GM23338 (cell line): ENCODE measurements at regions not wholly inside any gene's neighbourhood (a gene's known extent, or its start where the extent isn't known, plus 50 kb on each side); places are given as distances from the start of the nearest gene placed in this dataset.

ENCODE experiments used
- ATAC-seq: fragments of 200-7000 bp; cut with Tn5 transposase; 3 replicates; pipeline ENCODE4 v1.9.1; 2020
- DNase-seq: peaks from one replicate; pipeline ENCODE4 v3.0.0-alpha.2; 2015; ENCODE audit warnings: low spot score
- H2AFZ ChIP-seq: fragments of 200-600 bp; sonication (generic); 2 replicates; pipeline ENCODE4 v1.8.0; 2016; ENCODE audit warnings: antibody characterized with exemption, mild to moderate bottlenecking, moderate library complexity
- H3F3A ChIP-seq: fragments of 200-600 bp; sonication (generic); replicated peaks from 2 replicates; pipeline ENCODE4 v1.8.0; 2017; ENCODE audit warnings: antibody characterized with exemption, mixed run types, low read depth
- H3K27ac ChIP-seq: fragments of 200-600 bp; sonication (generic); 2 replicates; pipeline ENCODE4 v1.6.1; 2016; ENCODE audit warnings: low read depth
- H3K27me3 ChIP-seq: fragments of 200-600 bp; sonication (generic); 2 replicates; pipeline ENCODE4 v1.8.0; 2016; ENCODE audit warnings: mild to moderate bottlenecking, mixed run types, moderate library complexity; ENCODE audit not compliant: insufficient read depth
- H3K36me3 ChIP-seq: fragments of 200-600 bp; sonication (generic); 2 replicates; pipeline ENCODE4 v1.8.0; 2016; ENCODE audit warnings: mild to moderate bottlenecking; ENCODE audit not compliant: insufficient read depth
- H3K4me1 ChIP-seq: fragments of 200-600 bp; sonication (generic); 2 replicates; pipeline ENCODE4 v1.8.0; 2016; ENCODE audit warnings: mild to moderate bottlenecking, moderate library complexity; ENCODE audit not compliant: insufficient read depth
- H3K4me2 ChIP-seq: fragments of 200-600 bp; sonication (generic); 2 replicates; pipeline ENCODE4 v1.7.1; 2017; ENCODE audit warnings: mixed run types
- H3K4me3 ChIP-seq: fragments of 200-600 bp; sonication (generic); 2 replicates; pipeline ENCODE4 v1.6.1; 2016; ENCODE audit warnings: mixed run types
- H3K79me2 ChIP-seq: fragments of 200-600 bp; sonication (generic); replicated peaks from 2 replicates; pipeline ENCODE4 v1.8.0; 2017; ENCODE audit warnings: mild to moderate bottlenecking; ENCODE audit not compliant: insufficient read depth
- H3K9me2 ChIP-seq: fragments of 200-600 bp; sonication (generic); 2 replicates; pipeline ENCODE4 v1.8.0; 2017; ENCODE audit not compliant: insufficient read depth
- H4K20me1 ChIP-seq: fragments of 200-600 bp; sonication (generic); replicated peaks from 2 replicates; pipeline ENCODE4 v1.8.0; 2017; ENCODE audit warnings: mild to moderate bottlenecking; ENCODE audit not compliant: insufficient read depth
- H3K27ac Mint-ChIP-seq: 2 replicates; pipeline ENCODE4 v1.8.0; 2020; ENCODE audit warnings: inconsistent platforms, mild to moderate bottlenecking, moderate library complexity, mixed read lengths
- H3K27me3 Mint-ChIP-seq: 3 replicates; pipeline ENCODE4 v1.8.0; 2022; ENCODE audit warnings: low read depth, mild to moderate bottlenecking, moderate library complexity, mixed read lengths, inconsistent platforms; ENCODE audit not compliant: insufficient read depth, poor library complexity
- H3K36me3 Mint-ChIP-seq: 3 replicates; pipeline ENCODE4 v1.8.0; 2021; ENCODE audit warnings: low read depth, mild to moderate bottlenecking, inconsistent platforms, moderate library complexity, mixed read lengths
- H3K4me1 Mint-ChIP-seq: 3 replicates; pipeline ENCODE4 v1.8.0; 2020; ENCODE audit warnings: mild to moderate bottlenecking, inconsistent platforms, mixed read lengths
- H3K4me3 Mint-ChIP-seq: 3 replicates; pipeline ENCODE4 v1.8.0; 2021; ENCODE audit warnings: moderate library complexity, mild to moderate bottlenecking, inconsistent platforms, mixed read lengths
- H3K9me3 Mint-ChIP-seq: 3 replicates; pipeline ENCODE4 v1.8.0; 2020; ENCODE audit warnings: moderate library complexity, mild to moderate bottlenecking, inconsistent platforms, mixed read lengths
- CREB1 ChIP-seq: fragments of 250-450 bp; sonication (Bioruptor Pico); IDR thresholded peaks from 2 replicates; pipeline ENCODE4 v1.5.0; 2020; ENCODE audit warnings: low read depth, mild to moderate bottlenecking, moderate library complexity
- CTCF ChIP-seq, 2 experiments: fragments of 200-600 bp in 1 of 2; sonication (generic) in 1 of 2; conservative IDR thresholded peaks; 2 replicates each; pipeline versions ENCODE4 v1.5.1 to v1.6.1; 2016 to 2017; ENCODE audit warnings: antibody characterized with exemption in 2 of 2, low read depth in 2 of 2, mild to moderate bottlenecking in 2 of 2, moderate library complexity in 1 of 2
- ETS1 ChIP-seq: IDR thresholded peaks from 2 replicates; pipeline ENCODE4 v1.6.1; 2016; ENCODE audit warnings: antibody characterized with exemption
- EZH2 ChIP-seq: fragments of 200-600 bp; sonication (generic); IDR thresholded peaks from one replicate; pipeline ENCODE4 v1.8.0; 2017; ENCODE audit warnings: antibody characterized with exemption, mild to moderate bottlenecking, low read depth; ENCODE audit not compliant: unreplicated experiment
- EZH2phosphoT487 ChIP-seq: fragments of 200-600 bp; sonication (generic); IDR thresholded peaks from one replicate; pipeline ENCODE4 v1.8.1; 2018; ENCODE audit warnings: antibody characterized with exemption; ENCODE audit not compliant: unreplicated experiment
- JUNB ChIP-seq: IDR thresholded peaks from one replicate; pipeline ENCODE4 v1.6.1; 2016; ENCODE audit warnings: antibody characterized with exemption; ENCODE audit not compliant: unreplicated experiment
- NANOG ChIP-seq: IDR thresholded peaks from 2 replicates; pipeline ENCODE4 v1.6.1; 2016; ENCODE audit warnings: antibody characterized with exemption, borderline replicate concordance
- POLR2AphosphoS5 ChIP-seq: IDR thresholded peaks from 2 replicates; pipeline ENCODE4 v1.6.1; 2016; ENCODE audit warnings: antibody characterized with exemption, low read depth
- REST ChIP-seq: IDR thresholded peaks from one replicate; pipeline ENCODE4 v1.6.1; 2018; ENCODE audit warnings: antibody characterized with exemption; ENCODE audit not compliant: unreplicated experiment
- STAT1 ChIP-seq: IDR thresholded peaks from one replicate; pipeline ENCODE4 v1.6.1; 2016; ENCODE audit warnings: antibody characterized with exemption; ENCODE audit not compliant: unreplicated experiment
- ZNF114 ChIP-seq: fragments of 250-450 bp; sonication (Bioruptor Pico); IDR thresholded peaks from 2 replicates; pipeline ENCODE4 v1.5.0; 2020; ENCODE audit warnings: mild to moderate bottlenecking, moderate library complexity
- ZNF331 ChIP-seq: fragments of 250-450 bp; sonication (Bioruptor Pico); IDR thresholded peaks from 2 replicates; pipeline ENCODE4 v1.5.0; 2020; ENCODE audit warnings: low read depth, mild to moderate bottlenecking, moderate library complexity
- TF ChIP-seq, protein P1 (sequence below): fragments of 250-450 bp; sonication (Bioruptor Pico); IDR thresholded peaks from 2 replicates; pipeline ENCODE4 v1.5.0; 2020; ENCODE audit warnings: mild to moderate bottlenecking, moderate library complexity

- H3K27ac ChIP-seq, result no peak overlapping the region
- no peaks in the 10 kb centered on the region for H3F3A ChIP-seq
- no peaks in the 10 kb centered on the region for H3K36me3 ChIP-seq
- Mint-ChIP-seq H3K36me3 (no peaks in the 10 kb centered on the region; the same call in 2 of the 3 replicates), H3K27ac (no peak overlapping the region), H3K4me3 (no peak overlapping the region), H3K4me1 (peaks cover 3% of the 10 kb centered on the region; the same call in 2 of the 3 replicates), H3K27me3 (peaks cover 10% of the 10 kb centered on the region), H3K9me3 (peaks cover 3% of the 10 kb centered on the region; the same call in 2 of the 3 replicates)
- H3K27me3 ChIP-seq, result no peaks in the 10 kb centered on the region
- no peak overlapping the region for H2AFZ ChIP-seq
- no peak overlapping the region for H3K4me2 ChIP-seq
- DNase-seq, result no peak
- H3K4me3 ChIP-seq, result no peak overlapping the region
- no peaks in the 10 kb centered on the region for H3K4me1 ChIP-seq
- peaks cover 9% of the 10 kb centered on the region; the same call in 1 of the 2 replicates for H3K9me2 ChIP-seq
- no peak for ATAC-seq
- no peaks in the 10 kb centered on the region for H4K20me1 ChIP-seq
- TF ChIP-seq NANOG (no peak), EZH2 (no peak), ZNF331 (CRISPR knock-in tag) (no peak), ZNF114 (no peak), ETS1 (no peak), JUNB (no peak), REST (no peak), STAT1 (no peak), CREB1 (CRISPR knock-in tag) (no peak), POLR2AphosphoS5 (no peak), CTCF (conservative IDR thresholded peaks at IDR 0.05; ENCODE audit: low read depth in 2 of 2) (no peak), EZH2phosphoT487 (no peak)
- TF ChIP-seq, protein P1, sequence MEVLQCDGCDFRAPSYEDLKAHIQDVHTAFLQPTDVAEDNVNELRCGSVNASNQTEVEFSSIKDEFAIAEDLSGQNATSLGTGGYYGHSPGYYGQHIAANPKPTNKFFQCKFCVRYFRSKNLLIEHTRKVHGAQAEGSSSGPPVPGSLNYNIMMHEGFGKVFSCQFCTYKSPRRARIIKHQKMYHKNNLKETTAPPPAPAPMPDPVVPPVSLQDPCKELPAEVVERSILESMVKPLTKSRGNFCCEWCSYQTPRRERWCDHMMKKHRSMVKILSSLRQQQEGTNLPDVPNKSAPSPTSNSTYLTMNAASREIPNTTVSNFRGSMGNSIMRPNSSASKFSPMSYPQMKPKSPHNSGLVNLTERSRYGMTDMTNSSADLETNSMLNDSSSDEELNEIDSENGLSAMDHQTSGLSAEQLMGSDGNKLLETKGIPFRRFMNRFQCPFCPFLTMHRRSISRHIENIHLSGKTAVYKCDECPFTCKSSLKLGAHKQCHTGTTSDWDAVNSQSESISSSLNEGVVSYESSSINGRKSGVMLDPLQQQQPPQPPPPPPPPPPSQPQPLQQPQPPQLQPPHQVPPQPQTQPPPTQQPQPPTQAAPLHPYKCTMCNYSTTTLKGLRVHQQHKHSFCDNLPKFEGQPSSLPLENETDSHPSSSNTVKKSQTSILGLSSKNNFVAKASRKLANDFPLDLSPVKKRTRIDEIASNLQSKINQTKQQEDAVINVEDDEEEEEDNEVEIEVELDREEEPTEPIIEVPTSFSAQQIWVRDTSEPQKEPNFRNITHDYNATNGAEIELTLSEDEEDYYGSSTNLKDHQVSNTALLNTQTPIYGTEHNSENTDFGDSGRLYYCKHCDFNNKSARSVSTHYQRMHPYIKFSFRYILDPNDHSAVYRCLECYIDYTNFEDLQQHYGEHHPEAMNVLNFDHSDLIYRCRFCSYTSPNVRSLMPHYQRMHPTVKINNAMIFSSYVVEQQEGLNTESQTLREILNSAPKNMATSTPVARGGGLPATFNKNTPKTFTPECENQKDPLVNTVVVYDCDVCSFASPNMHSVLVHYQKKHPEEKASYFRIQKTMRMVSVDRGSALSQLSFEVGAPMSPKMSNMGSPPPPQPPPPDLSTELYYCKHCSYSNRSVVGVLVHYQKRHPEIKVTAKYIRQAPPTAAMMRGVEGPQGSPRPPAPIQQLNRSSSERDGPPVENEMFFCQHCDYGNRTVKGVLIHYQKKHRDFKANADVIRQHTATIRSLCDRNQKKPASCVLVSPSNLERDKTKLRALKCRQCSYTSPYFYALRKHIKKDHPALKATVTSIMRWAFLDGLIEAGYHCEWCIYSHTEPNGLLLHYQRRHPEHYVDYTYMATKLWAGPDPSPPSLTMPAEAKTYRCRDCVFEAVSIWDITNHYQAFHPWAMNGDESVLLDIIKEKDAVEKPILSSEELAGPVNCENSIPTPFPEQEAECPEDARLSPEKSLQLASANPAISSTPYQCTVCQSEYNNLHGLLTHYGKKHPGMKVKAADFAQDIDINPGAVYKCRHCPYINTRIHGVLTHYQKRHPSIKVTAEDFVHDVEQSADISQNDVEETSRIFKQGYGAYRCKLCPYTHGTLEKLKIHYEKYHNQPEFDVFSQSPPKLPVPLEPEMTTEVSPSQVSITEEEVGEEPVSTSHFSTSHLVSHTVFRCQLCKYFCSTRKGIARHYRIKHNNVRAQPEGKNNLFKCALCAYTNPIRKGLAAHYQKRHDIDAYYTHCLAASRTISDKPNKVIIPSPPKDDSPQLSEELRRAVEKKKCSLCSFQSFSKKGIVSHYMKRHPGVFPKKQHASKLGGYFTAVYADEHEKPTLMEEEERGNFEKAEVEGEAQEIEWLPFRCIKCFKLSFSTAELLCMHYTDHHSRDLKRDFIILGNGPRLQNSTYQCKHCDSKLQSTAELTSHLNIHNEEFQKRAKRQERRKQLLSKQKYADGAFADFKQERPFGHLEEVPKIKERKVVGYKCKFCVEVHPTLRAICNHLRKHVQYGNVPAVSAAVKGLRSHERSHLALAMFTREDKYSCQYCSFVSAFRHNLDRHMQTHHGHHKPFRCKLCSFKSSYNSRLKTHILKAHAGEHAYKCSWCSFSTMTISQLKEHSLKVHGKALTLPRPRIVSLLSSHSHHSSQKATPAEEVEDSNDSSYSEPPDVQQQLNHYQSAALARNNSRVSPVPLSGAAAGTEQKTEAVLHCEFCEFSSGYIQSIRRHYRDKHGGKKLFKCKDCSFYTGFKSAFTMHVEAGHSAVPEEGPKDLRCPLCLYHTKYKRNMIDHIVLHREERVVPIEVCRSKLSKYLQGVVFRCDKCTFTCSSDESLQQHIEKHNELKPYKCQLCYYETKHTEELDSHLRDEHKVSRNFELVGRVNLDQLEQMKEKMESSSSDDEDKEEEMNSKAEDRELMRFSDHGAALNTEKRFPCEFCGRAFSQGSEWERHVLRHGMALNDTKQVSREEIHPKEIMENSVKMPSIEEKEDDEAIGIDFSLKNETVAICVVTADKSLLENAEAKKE (CRISPR knock-in tag), result no peak
- H3K79me2 ChIP-seq, result no peaks in the 10 kb centered on the region
Observed at GRCh38 chr5:171600741-171601265, 181.4 kb downstream of the FGF18 start.
